Transverse colon (tissue), 4 donors: ENCODE measurements at regions not wholly inside any gene's neighbourhood (a gene's known extent, or its start where the extent isn't known, plus 50 kb on each side); places are given as distances from the start of the nearest gene placed in this dataset.

ENCODE experiments used
- DNase-seq: peaks from one replicate; pipeline ENCODE4 v3.0.0-alpha.2; 2019
- H3K27ac ChIP-seq, 4 donors: fragments of 200-600 bp; sonication (generic); 2 replicates each; pipeline ENCODE4 v1.5.1; 2016 to 2018; ENCODE audit warnings: inconsistent platforms in 4 of 4
- H3K27me3 ChIP-seq: fragments of 200-600 bp; sonication (generic); 2 replicates; pipeline ENCODE4 v1.5.1; 2017; ENCODE audit warnings: inconsistent platforms
- H3K36me3 ChIP-seq, 4 donors: fragments of 200-600 bp; sonication (generic); 2 replicates each; pipeline ENCODE4 v1.5.1; 2017 to 2019; ENCODE audit warnings: inconsistent platforms in 4 of 4
- H3K4me1 ChIP-seq, 4 donors: fragments of 200-600 bp; sonication (generic); 2 replicates each; pipeline ENCODE4 v1.5.1; 2017 to 2020; ENCODE audit warnings: inconsistent platforms in 4 of 4
- H3K4me3 ChIP-seq, 4 donors: fragments of 200-600 bp; sonication (generic); 1 replicate in 1 of 4; 2 replicates in 3 of 4; pipeline versions ENCODE4 v1.5.1 to v1.6.1; 2017 to 2019; ENCODE audit warnings: inconsistent platforms in 4 of 4
- H3K9me3 ChIP-seq, 2 donors: fragments of 200-600 bp; sonication (generic); 2 replicates each; pipeline ENCODE4 v1.5.1; 2017 to 2019; ENCODE audit warnings: inconsistent platforms in 2 of 2
- CTCF ChIP-seq, 5 experiments: fragments of 200-600 bp in 3 of 5; fragments of 450-650 bp in 2 of 5; sonication (generic) in 3 of 5; IDR thresholded peaks; 1 replicate in 2 of 5; 2 replicates in 3 of 5; pipeline ENCODE4 v1.5.1; 2016 to 2017; ENCODE audit warnings: antibody characterized with exemption in 5 of 5, inconsistent platforms in 3 of 5, mild to moderate bottlenecking in 2 of 5, moderate library complexity in 1 of 5
- EP300 ChIP-seq: sonication (generic); formaldehyde crosslinking; IDR thresholded peaks from one replicate; pipeline ENCODE4 v1.6.1; 2017; ENCODE audit warnings: antibody characterized with exemption, low read depth
- POLR2A ChIP-seq: fragments of 450-650 bp; IDR thresholded peaks from one replicate; pipeline ENCODE4 v1.6.1; 2016; ENCODE audit warnings: antibody characterized with exemption, mild to moderate bottlenecking, moderate library complexity
- POLR2AphosphoS5 ChIP-seq, 3 donors: sonication (generic); formaldehyde crosslinking; IDR thresholded peaks; one replicate each; pipeline ENCODE4 v1.6.1; 2016; ENCODE audit warnings: antibody characterized with exemption in 3 of 3
- WGBS, 2 donors: methylation state at CpG; one replicate each; pipeline ENCODE4 v1.1.5; 2018; ENCODE audit warnings: low coverage in 1 of 2; 5-methylcytosine and 5-hydroxymethylcytosine counted together
- in situ Hi-C, 4 donors: fragments of 200-750 bp; cut with MboI; loops; one replicate each; pipeline versions ENCODE4 v1.15.0 to v1.15.1; 2017; ENCODE audit warnings: low sequenced_read_pairs in 3 of 4, low pct_ligation_motif_present in 1 of 4, low pct_unique_long_range_greater_than_20kb in 1 of 4
- intact Hi-C: fragments of 100-400 bp; cut with DNase I; formaldehyde crosslinking; loops from one replicate; pipeline ENCODE4 v1.15.1; 2023; ENCODE audit warnings: low total_unique reads

GRCh38 chr3:30470496-30470895 is 135.9 kb upstream of the TGFBR2 start:
- Histone ChIP-seq H3K27ac (no peak overlapping the region), H3K9me3 (no peaks in the 10 kb centered on the region)
- in situ Hi-C loops = no loop called here

GRCh38 chr3:30471066-30471465 is 135.3 kb upstream of the TGFBR2 start:
- Histone ChIP-seq H3K9me3 (no peaks in the 10 kb centered on the region), H3K36me3 (no peaks in the 10 kb centered on the region), H3K4me3 (no peak overlapping the region), H3K27me3 (no peaks in the 10 kb centered on the region), H3K4me1 (peaks cover 0 to 5% (median 0%) of the 10 kb centered on the region in 4 donors), H3K27ac (no peak overlapping the region)
- TF ChIP-seq CTCF (IDR thresholded peaks at IDR 0.05) (no peak), POLR2A (no peak), EP300 (no peak), POLR2AphosphoS5 (IDR thresholded peaks at IDR 0.05) (no peak)
- in situ Hi-C loops (no loop called here), intact Hi-C loops (no loop called here)
- DNase-seq = no peak
- WGBS, 2 donors = 66 to 80% methylated on average over 2 of the region's 2 CpGs

More at GRCh38 chr3:30470496-30470895, 135.9 kb upstream of the TGFBR2 start:
- Histone ChIP-seq H3K36me3 (no peaks in the 10 kb centered on the region), H3K27me3 (no peaks in the 10 kb centered on the region), H3K4me3 (no peak overlapping the region), H3K4me1 (no peaks in the 10 kb centered on the region)
- intact Hi-C loops = no loop called here
- WGBS, 2 donors = 85 to 87% methylated on average over 2 of the region's 2 CpGs
- DNase-seq = no peak
- TF ChIP-seq POLR2A = no peak

GRCh38 chr3:30471796-30472489 is 134.5 kb upstream of the TGFBR2 start:
- no peaks in the 10 kb centered on the region for H3K36me3 ChIP-seq
- no peak overlapping the region for H3K4me3 ChIP-seq
- peaks cover 0 to 14% (median 0%) of the 10 kb centered on the region in 4 donors for H3K4me1 ChIP-seq
- H3K27me3 ChIP-seq = no peaks in the 10 kb centered on the region
- H3K27ac ChIP-seq = no peak overlapping the region
- no peaks in the 10 kb centered on the region for H3K9me3 ChIP-seq
- in situ Hi-C loops (no loop called here), intact Hi-C loops (no loop called here)
- no peak for DNase-seq
- TF ChIP-seq CTCF (IDR thresholded peaks at IDR 0.05) (no peak), EP300 (no peak), POLR2AphosphoS5 (IDR thresholded peaks at IDR 0.05) (no peak), POLR2A (no peak)

- H3K4me3 ChIP-seq = no peak overlapping the region
- WGBS, 2 donors = 81 to 100% methylated on average over 1 to 3 of the region's 3 CpGs
- peak; percentile 23 for DNase-seq
- TF ChIP-seq EP300 (no peak), POLR2AphosphoS5 (IDR thresholded peaks at IDR 0.05) (peak in 2 of 3 donors; percentile 22 to 60), CTCF (IDR thresholded peaks at IDR 0.05) (no peak), POLR2A (no peak)
- H3K27ac ChIP-seq = peak overlapping the region in 2 of 4 donors; percentile 28 to 39
- no peaks in the 10 kb centered on the region for H3K36me3 ChIP-seq
- H3K27me3 ChIP-seq = no peaks in the 10 kb centered on the region
- in situ Hi-C loops (no loop called here), intact Hi-C loops (no loop called here)
- H3K9me3 ChIP-seq = no peaks in the 10 kb centered on the region
- H3K4me1 ChIP-seq = peaks cover 0 to 28% (median 0%) of the 10 kb centered on the region in 4 donors
These were observed 132.9 kb upstream of the TGFBR2 start for GRCh38 chr3:30473374-30474051.
